SU-DHL-6 (cell line): ENCODE measurements at regions not wholly inside any gene's neighbourhood (a gene's known extent, or its start where the extent isn't known, plus 50 kb on each side); places are given as distances from the start of the nearest gene placed in this dataset.

Experiments used
- EZH2phosphoT487 ChIP-seq: fragments of 200-600 bp; sonication (generic), shearing (Covaris generic); conservative IDR thresholded peaks from 2 replicates; pipeline ENCODE4 v1.6.1; 2018; ENCODE audit warnings: mild to moderate bottlenecking, antibody characterized with exemption, low read length, moderate library complexity, mixed read lengths
- TF ChIP-seq, protein P1 (sequence below): fragments of 200-600 bp; sonication (generic); IDR thresholded peaks from one replicate; pipeline ENCODE4 v1.5.1; 2017; ENCODE audit warnings: antibody characterized with exemption, mild to moderate bottlenecking, low read length, moderate library complexity; ENCODE audit not compliant: insufficient read depth, poor library complexity, severe bottlenecking

DNA sequence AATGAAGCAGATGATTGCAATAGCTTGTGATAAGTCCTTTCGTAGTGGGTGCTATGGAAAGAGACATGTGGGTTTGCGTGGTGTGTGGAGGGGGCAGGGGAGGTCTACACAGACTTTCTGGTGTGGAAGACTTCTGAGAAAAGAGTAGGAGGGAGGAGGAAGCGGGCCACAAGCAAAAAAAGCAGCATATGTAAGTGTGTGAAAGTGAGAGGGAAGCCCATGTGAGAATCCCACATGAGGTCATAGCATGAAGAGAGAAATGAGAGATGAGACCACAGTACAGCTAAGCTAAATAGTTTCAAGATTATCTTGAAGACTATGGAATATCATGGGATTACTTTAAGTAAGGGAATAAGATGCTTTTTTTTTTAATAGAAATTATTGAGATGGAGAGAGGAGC lies 2039.9 kb upstream of the TENM3 start:
- TF ChIP-seq, protein P1, sequence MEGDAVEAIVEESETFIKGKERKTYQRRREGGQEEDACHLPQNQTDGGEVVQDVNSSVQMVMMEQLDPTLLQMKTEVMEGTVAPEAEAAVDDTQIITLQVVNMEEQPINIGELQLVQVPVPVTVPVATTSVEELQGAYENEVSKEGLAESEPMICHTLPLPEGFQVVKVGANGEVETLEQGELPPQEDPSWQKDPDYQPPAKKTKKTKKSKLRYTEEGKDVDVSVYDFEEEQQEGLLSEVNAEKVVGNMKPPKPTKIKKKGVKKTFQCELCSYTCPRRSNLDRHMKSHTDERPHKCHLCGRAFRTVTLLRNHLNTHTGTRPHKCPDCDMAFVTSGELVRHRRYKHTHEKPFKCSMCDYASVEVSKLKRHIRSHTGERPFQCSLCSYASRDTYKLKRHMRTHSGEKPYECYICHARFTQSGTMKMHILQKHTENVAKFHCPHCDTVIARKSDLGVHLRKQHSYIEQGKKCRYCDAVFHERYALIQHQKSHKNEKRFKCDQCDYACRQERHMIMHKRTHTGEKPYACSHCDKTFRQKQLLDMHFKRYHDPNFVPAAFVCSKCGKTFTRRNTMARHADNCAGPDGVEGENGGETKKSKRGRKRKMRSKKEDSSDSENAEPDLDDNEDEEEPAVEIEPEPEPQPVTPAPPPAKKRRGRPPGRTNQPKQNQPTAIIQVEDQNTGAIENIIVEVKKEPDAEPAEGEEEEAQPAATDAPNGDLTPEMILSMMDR, result no peak
- TF ChIP-seq EZH2phosphoT487, result no peak
